ENCODE measurements at regions not wholly inside any gene's neighbourhood (a gene's known extent, or its start where the extent isn't known, plus 50 kb on each side); places are given as distances from the start of the nearest gene placed in this dataset.
"Not testable (repeated sequence)": the region's sequence is repeated elsewhere in the genome, so short reads cannot be mapped to it uniquely, and the experiment has no call there.

DNA sequence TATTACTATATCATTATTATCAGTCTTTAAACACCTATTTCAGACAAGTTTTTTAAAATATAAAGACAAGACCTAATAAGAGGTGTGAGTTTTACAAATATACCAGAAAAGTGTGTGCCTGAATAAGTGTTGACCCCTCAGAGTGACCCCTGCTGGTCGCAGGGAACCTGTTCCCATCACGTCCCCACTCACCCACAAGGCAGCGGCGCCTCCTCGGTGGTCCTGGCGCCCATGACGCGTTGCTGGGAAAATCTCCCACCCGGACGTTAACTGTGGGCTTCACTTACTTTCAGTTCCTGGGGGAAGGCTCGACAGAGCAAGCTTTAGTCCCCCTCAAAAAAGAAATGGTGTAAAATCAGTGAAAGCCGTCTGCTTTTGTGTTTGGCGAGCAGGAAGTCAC is 93.5 kb downstream of the TMEM18 start:
- Histone ChIP-seq H3K4me1 (ENCODE audit: control insufficient read depth, insufficient read depth, low read length) (no peaks in the 10 kb centered on the region), H3K36me3 (ENCODE audit: control insufficient read depth, insufficient read depth, low read length) (no peaks in the 10 kb centered on the region), H3K27me3 (ENCODE audit: control insufficient read depth, insufficient read depth, low read length, poor library complexity, severe bottlenecking) (no peaks in the 10 kb centered on the region), H3K4me3 (ENCODE audit: low read length) (no peak overlapping the region), H3K9ac (ENCODE audit: extremely low read depth, low read length, poor library complexity, severe bottlenecking) (no peak overlapping the region), H3K9me3 (ENCODE audit: control insufficient read depth, low read length) (no peaks in the 10 kb centered on the region), H3K27ac (ENCODE audit: low read depth, low read length) (no peak overlapping the region)
- WGBS, 2 experiments (ENCODE audit: insufficient coverage in 1 of 2, insufficient read length in 1 of 2) = 83 to 84% methylated on average over 13 of the region's 13 CpGs
- no peak overlapping the region for H3K4me3 Mint-ChIP-seq
- no peaks in the 10 kb centered on the region for H3K36me3 Mint-ChIP-seq (ENCODE audit: low read depth)
- no peaks in the 10 kb centered on the region for H3K4me1 Mint-ChIP-seq
- peak; percentile 64 for DNase-seq
- TF ChIP-seq, protein P1, sequence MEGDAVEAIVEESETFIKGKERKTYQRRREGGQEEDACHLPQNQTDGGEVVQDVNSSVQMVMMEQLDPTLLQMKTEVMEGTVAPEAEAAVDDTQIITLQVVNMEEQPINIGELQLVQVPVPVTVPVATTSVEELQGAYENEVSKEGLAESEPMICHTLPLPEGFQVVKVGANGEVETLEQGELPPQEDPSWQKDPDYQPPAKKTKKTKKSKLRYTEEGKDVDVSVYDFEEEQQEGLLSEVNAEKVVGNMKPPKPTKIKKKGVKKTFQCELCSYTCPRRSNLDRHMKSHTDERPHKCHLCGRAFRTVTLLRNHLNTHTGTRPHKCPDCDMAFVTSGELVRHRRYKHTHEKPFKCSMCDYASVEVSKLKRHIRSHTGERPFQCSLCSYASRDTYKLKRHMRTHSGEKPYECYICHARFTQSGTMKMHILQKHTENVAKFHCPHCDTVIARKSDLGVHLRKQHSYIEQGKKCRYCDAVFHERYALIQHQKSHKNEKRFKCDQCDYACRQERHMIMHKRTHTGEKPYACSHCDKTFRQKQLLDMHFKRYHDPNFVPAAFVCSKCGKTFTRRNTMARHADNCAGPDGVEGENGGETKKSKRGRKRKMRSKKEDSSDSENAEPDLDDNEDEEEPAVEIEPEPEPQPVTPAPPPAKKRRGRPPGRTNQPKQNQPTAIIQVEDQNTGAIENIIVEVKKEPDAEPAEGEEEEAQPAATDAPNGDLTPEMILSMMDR (conservative IDR thresholded peaks at IDR 0.05) = peak; percentile 63
- H3K27me3 Mint-ChIP-seq (ENCODE audit: insufficient read depth) = peaks cover 9% of the 10 kb centered on the region
- no peaks in the 10 kb centered on the region for H3K9me3 Mint-ChIP-seq
- no peak overlapping the region for H3K27ac Mint-ChIP-seq

- WGBS, 2 experiments (ENCODE audit: insufficient coverage in 1 of 2, insufficient read length in 1 of 2) = 94 to 99% methylated on average over 19 to 54 of the region's 54 CpGs
- Mint-ChIP-seq H3K27ac (no peak overlapping the region), H3K4me1 (no peaks in the 10 kb centered on the region), H3K27me3 (ENCODE audit: insufficient read depth) (peaks cover 9% of the 10 kb centered on the region), H3K36me3 (ENCODE audit: low read depth) (no peaks in the 10 kb centered on the region), H3K4me3 (no peak overlapping the region), H3K9me3 (no peaks in the 10 kb centered on the region)
- Histone ChIP-seq H3K9ac (ENCODE audit: extremely low read depth, low read length, poor library complexity, severe bottlenecking) (no peak overlapping the region), H3K27ac (ENCODE audit: low read depth, low read length) (no peak overlapping the region), H3K36me3 (ENCODE audit: control insufficient read depth, insufficient read depth, low read length) (no peaks in the 10 kb centered on the region), H3K9me3 (ENCODE audit: control insufficient read depth, low read length) (no peaks in the 10 kb centered on the region), H3K4me3 (ENCODE audit: low read length) (no peak overlapping the region), H3K4me1 (ENCODE audit: control insufficient read depth, insufficient read depth, low read length) (no peaks in the 10 kb centered on the region), H3K27me3 (ENCODE audit: control insufficient read depth, insufficient read depth, low read length, poor library complexity, severe bottlenecking) (no peaks in the 10 kb centered on the region)
- peak; percentile 46 for DNase-seq
- TF ChIP-seq, protein P1 (conservative IDR thresholded peaks at IDR 0.05) = no peak
These were observed 94.2 kb downstream of the TMEM18 start for GRCh38 chr2:582792-583528.

DNA sequence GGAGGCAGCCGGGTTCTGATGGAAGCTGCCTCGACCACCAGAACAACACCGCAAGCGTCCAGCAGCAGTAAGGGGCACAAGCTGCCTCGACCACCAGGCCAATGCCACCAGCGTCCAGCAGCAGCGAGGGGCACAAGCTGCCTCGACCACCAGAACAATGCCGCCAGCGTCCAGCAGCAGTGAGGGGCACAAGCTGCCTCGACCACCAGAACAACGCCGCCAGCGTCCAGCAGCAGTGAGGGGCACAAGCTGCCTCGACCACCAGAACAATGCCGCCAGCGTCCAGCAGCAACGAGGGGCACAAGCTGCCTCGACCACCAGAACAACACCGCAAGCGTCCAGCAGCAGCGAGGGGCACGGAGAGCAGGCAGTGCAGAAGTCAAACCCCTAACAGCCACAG is 94.9 kb downstream of the TMEM18 start:
- H3K4me3 Mint-ChIP-seq; H3K4me3 ChIP-seq (ENCODE audit: low read length); H3K4me1 Mint-ChIP-seq; H3K9ac ChIP-seq (ENCODE audit: extremely low read depth, low read length, poor library complexity, severe bottlenecking); H3K9me3 Mint-ChIP-seq; H3K9me3 ChIP-seq (ENCODE audit: control insufficient read depth, low read length); H3K27ac ChIP-seq (ENCODE audit: low read depth, low read length); DNase-seq; H3K4me1 ChIP-seq (ENCODE audit: control insufficient read depth, insufficient read depth, low read length); H3K36me3 Mint-ChIP-seq (ENCODE audit: low read depth); H3K36me3 ChIP-seq (ENCODE audit: control insufficient read depth, insufficient read depth, low read length); H3K27me3 Mint-ChIP-seq (ENCODE audit: insufficient read depth); H3K27ac Mint-ChIP-seq; H3K27me3 ChIP-seq (ENCODE audit: control insufficient read depth, insufficient read depth, low read length, poor library complexity, severe bottlenecking): not testable (repeated sequence)
- WGBS, 2 experiments (ENCODE audit: insufficient coverage in 1 of 2, insufficient read length in 1 of 2) = 94 to 96% methylated on average over 16 to 23 of the region's 23 CpGs

- Histone ChIP-seq H3K4me3 (ENCODE audit: low read length) (no peak overlapping the region), H3K27me3 (ENCODE audit: control insufficient read depth, insufficient read depth, low read length, poor library complexity, severe bottlenecking) (no peaks in the 10 kb centered on the region), H3K4me1 (ENCODE audit: control insufficient read depth, insufficient read depth, low read length) (no peaks in the 10 kb centered on the region), H3K36me3 (ENCODE audit: control insufficient read depth, insufficient read depth, low read length) (no peaks in the 10 kb centered on the region), H3K27ac (ENCODE audit: low read depth, low read length) (no peak overlapping the region), H3K9ac (ENCODE audit: extremely low read depth, low read length, poor library complexity, severe bottlenecking) (no peak overlapping the region), H3K9me3 (ENCODE audit: control insufficient read depth, low read length) (peaks cover 13% of the 10 kb centered on the region)
- Mint-ChIP-seq H3K27me3 (ENCODE audit: insufficient read depth) (peaks cover 9% of the 10 kb centered on the region), H3K27ac (no peak overlapping the region), H3K36me3 (ENCODE audit: low read depth) (no peaks in the 10 kb centered on the region), H3K9me3 (peaks cover 17% of the 10 kb centered on the region), H3K4me3 (no peak overlapping the region), H3K4me1 (no peaks in the 10 kb centered on the region)
- TF ChIP-seq, protein P1 (conservative IDR thresholded peaks at IDR 0.05) = no peak
- 88% methylated on average over 4 to 6 of the region's 8 CpGs for WGBS, 2 experiments (ENCODE audit: insufficient coverage in 1 of 2, insufficient read length in 1 of 2)
- DNase-seq = no peak
These were observed 97.2 kb downstream of the TMEM18 start for GRCh38 chr2:579961-580360.
